CD4-positive, alpha-beta T cell (primary cell): ENCODE measurements at regions not wholly inside any gene's neighbourhood (a gene's known extent, or its start where the extent isn't known, plus 50 kb on each side); places are given as distances from the start of the nearest gene placed in this dataset.

Experiments used
- ATAC-seq: fragments of 200-7000 bp; cut with Tn5 transposase; one replicate; pipeline ENCODE4 v1.10.0; 2022; ENCODE audit warnings: mild to moderate bottlenecking; ENCODE audit not compliant: poor library complexity
- CTCF ChIA-PET: fragments of 350-600 bp; sonication (Branson Sonifier 250); formaldehyde crosslinking; loops from one replicate; lab custom pipeline; 2021; ENCODE audit warnings: antibody characterized with exemption, inconsistent platforms; lab: Charles Lee
- POLR2A ChIA-PET: fragments of 350-600 bp; sonication (Branson Sonifier 250); formaldehyde crosslinking; loops from one replicate; lab custom pipeline; 2021; ENCODE audit warnings: antibody characterized with exemption, inconsistent platforms; lab: Charles Lee
- DNase-seq, 14 experiments: peaks; one replicate each; pipeline ENCODE4 v3.0.0-alpha.2; 2013 to 2020; ENCODE audit warnings: mixed read lengths in 2 of 14
- H3K27ac ChIP-seq, 2 donors: one replicate each; pipeline versions ENCODE4 v1.5.1 to v1.7.0; 2013; ENCODE audit warnings: low read length in 2 of 2, low read depth in 1 of 2, mild to moderate bottlenecking in 1 of 2
- H3K27me3 ChIP-seq, 2 experiments: 1 replicate in 1 of 2; 2 replicates in 1 of 2; pipeline versions ENCODE4 v1.6.1 to v1.7.0; 2013; ENCODE audit warnings: low read length in 2 of 2, control low read depth in 1 of 2, mild to moderate bottlenecking in 1 of 2, moderate library complexity in 1 of 2; ENCODE audit not compliant: insufficient read depth in 2 of 2, control insufficient read depth in 1 of 2
- H3K36me3 ChIP-seq: one replicate; pipeline ENCODE4 v1.6.1; 2013; ENCODE audit warnings: low read length, control low read depth; ENCODE audit not compliant: insufficient read depth
- H3K4me1 ChIP-seq: one replicate; pipeline ENCODE4 v1.6.1; 2013; ENCODE audit warnings: low read length, control low read depth; ENCODE audit not compliant: insufficient read depth
- H3K4me3 ChIP-seq: one replicate; pipeline ENCODE4 v1.5.1; 2013; ENCODE audit warnings: mild to moderate bottlenecking, low read length, moderate library complexity
- H3K9me3 ChIP-seq, 2 experiments: 1 replicate in 1 of 2; 2 replicates in 1 of 2; pipeline versions ENCODE4 v1.6.1 to v1.7.0; 2013; ENCODE audit warnings: low read length in 2 of 2, mild to moderate bottlenecking in 2 of 2, control low read depth in 1 of 2, moderate library complexity in 1 of 2; ENCODE audit not compliant: control insufficient read depth in 1 of 2, insufficient read depth in 1 of 2
- H3K27ac Mint-ChIP-seq: one replicate; pipeline ENCODE4 v1.8.0; 2020; ENCODE audit warnings: mixed read lengths
- H3K27me3 Mint-ChIP-seq: one replicate; pipeline ENCODE4 v1.8.0; 2021; ENCODE audit warnings: mixed read lengths
- H3K36me3 Mint-ChIP-seq: one replicate; pipeline ENCODE4 v1.8.0; 2021; ENCODE audit warnings: low read depth, mixed read lengths
- H3K4me1 Mint-ChIP-seq: one replicate; pipeline ENCODE4 v1.8.0; 2021; ENCODE audit warnings: low read depth, mixed read lengths
- H3K4me3 Mint-ChIP-seq: one replicate; pipeline ENCODE4 v1.8.0; 2020; ENCODE audit warnings: mild to moderate bottlenecking, mixed read lengths
- H3K9me3 Mint-ChIP-seq: one replicate; pipeline ENCODE4 v1.8.0; 2020; ENCODE audit warnings: mixed read lengths
- CTCF ChIP-seq: fragments of 200-600 bp; IDR thresholded peaks from one replicate; pipeline ENCODE4 v1.8.0; 2022; ENCODE audit warnings: antibody characterized with exemption, mild to moderate bottlenecking
- intact Hi-C, 2 experiments: fragments of 100-400 bp; cut with DNase I in 1 of 2; cut with micrococcal nuclease in 1 of 2; formaldehyde crosslinking; loops; one replicate each; pipeline versions ENCODE4 v1.15.1 to v1.9.0; 2023 to 2025; cut with DNase I, micrococcal nuclease

- ChIA-PET CTCF (no interaction called here), POLR2A (interaction anchor here (0.6 kb wide), 1 partner anchor 30 kb away, joined by 3 read pairs; no protein-coding TSS in a partner anchor)
- peaks cover 0 to 3% of the 10 kb centered on the region in 2 experiments for H3K27me3 ChIP-seq
- no peaks in the 10 kb centered on the region for H3K36me3 ChIP-seq
- H3K9me3 ChIP-seq, result no peaks in the 10 kb centered on the region
- no peaks in the 10 kb centered on the region for H3K4me1 ChIP-seq
- H3K4me1 Mint-ChIP-seq, result no peaks in the 10 kb centered on the region
- peaks cover 13% of the 10 kb centered on the region for H3K27me3 Mint-ChIP-seq
- H3K36me3 Mint-ChIP-seq, result no peaks in the 10 kb centered on the region
- H3K9me3 Mint-ChIP-seq, result no peaks in the 10 kb centered on the region
- no peak for DNase-seq
- no peak for ATAC-seq
- no peak overlapping the region for H3K27ac Mint-ChIP-seq
- TF ChIP-seq CTCF, result no peak
- no peak overlapping the region for H3K4me3 Mint-ChIP-seq
- no peak overlapping the region for H3K4me3 ChIP-seq
- H3K27ac ChIP-seq, result no peak overlapping the region
- intact Hi-C loops, result no loop called here
Measured at GRCh38 chr20:50313827-50314677, 123.4 kb downstream of the CEBPB start.

GRCh38 chr20:50314678-50315335, 124.2 kb downstream of the CEBPB start:
- no peak overlapping the region for H3K4me3 Mint-ChIP-seq
- ATAC-seq, result no peak
- CTCF ChIA-PET, result no interaction called here

More at GRCh38 chr20:50314678-50315335, 124.2 kb downstream of the CEBPB start:
- no peaks in the 10 kb centered on the region for H3K4me1 Mint-ChIP-seq
- POLR2A ChIA-PET, result no interaction called here
- Histone ChIP-seq H3K27ac (no peak overlapping the region), H3K4me1 (no peaks in the 10 kb centered on the region), H3K4me3 (no peak overlapping the region), H3K36me3 (no peaks in the 10 kb centered on the region), H3K9me3 (no peaks in the 10 kb centered on the region), H3K27me3 (peaks cover 0 to 3% of the 10 kb centered on the region in 2 experiments)
- intact Hi-C loops, result no loop called here
- no peak overlapping the region for H3K27ac Mint-ChIP-seq
- H3K36me3 Mint-ChIP-seq, result no peaks in the 10 kb centered on the region
- no peaks in the 10 kb centered on the region for H3K9me3 Mint-ChIP-seq
- no peak for TF ChIP-seq CTCF
- peaks cover 13% of the 10 kb centered on the region for H3K27me3 Mint-ChIP-seq
- no peak for DNase-seq
